GM18951 (cell line): ENCODE measurements at regions not wholly inside any gene's neighbourhood (a gene's known extent, or its start where the extent isn't known, plus 50 kb on each side); places are given as distances from the start of the nearest gene placed in this dataset.

Source experiments
- POLR2A ChIP-seq: IDR thresholded peaks from 4 replicates; pipeline ENCODE4 v1.6.1; 2011; ENCODE audit warnings: mild to moderate bottlenecking; ENCODE audit not compliant: insufficient read length, insufficient read depth; ENCODE audit errors: extremely low read depth
- in situ Hi-C: fragments of 300-500 bp; cut with MboI; formaldehyde crosslinking; loops from one replicate; pipeline ENCODE4 v1.12.0; 2022; ENCODE audit warnings: low sequenced_read_pairs, mixed read lengths, inconsistent platforms; ENCODE audit not compliant: unreplicated experiment

DNA sequence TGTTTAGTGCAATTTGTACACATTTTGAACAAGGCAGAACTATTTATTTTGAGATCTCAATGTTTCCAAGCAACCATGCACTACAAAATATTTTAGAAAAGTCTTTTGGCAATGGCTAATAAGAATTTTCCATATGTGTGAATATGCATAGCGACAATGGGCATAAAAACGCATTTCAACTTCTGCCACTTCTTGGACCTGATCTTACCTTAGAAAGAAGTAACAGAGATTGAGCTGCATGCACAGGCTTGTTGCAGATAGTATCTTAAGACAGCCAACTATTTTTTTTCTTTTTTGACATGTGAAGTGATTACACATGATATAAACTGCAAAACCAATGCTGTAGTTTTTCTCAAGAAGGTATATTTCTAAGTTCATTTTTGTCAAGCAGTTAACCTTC, 210.4 kb upstream of the PHACTR1 start:
- in situ Hi-C loops: no loop called here
- no peak for TF ChIP-seq POLR2A

DNA sequence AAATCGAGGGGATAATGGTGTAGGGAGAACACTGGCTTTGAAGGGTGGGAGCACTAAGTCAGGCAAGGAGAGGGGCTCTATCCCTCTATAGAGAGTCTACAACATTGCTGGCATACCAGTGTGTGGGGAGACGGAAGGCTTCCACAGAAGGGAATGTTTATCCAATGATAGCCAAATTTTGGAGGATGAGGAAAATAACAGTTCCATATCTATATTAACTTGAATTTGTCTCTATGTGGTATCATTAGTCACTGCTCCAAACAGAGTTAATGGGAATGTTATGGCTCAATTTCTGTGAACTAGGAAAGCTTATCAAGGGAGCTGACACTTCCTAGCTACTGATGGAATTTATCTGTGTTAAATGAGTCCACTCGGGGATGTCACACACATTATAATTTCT, 208.9 kb upstream of the PHACTR1 start:
- TF ChIP-seq POLR2A: no peak
- in situ Hi-C loops: no loop called here

DNA sequence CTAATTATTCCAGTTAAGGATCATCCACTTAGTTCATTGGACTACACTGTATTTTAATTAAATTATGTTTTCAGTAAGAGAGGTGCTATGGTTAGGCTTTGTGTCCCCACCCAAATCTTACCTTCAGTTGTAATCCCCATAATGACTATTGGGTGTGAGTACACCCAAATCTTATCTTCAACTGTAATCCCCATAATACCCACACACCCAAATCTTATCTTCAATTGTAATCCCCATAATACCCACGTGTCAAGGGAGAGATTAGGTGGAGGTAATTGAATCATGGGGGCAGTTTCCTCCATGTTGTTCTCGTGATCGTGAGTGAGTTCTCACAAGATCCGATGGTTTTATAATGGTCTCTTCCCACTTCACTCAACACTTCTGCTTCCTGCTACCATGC, 208.0 kb upstream of the PHACTR1 start:
- TF ChIP-seq POLR2A: no peak
- in situ Hi-C loops: no loop called here

DNA sequence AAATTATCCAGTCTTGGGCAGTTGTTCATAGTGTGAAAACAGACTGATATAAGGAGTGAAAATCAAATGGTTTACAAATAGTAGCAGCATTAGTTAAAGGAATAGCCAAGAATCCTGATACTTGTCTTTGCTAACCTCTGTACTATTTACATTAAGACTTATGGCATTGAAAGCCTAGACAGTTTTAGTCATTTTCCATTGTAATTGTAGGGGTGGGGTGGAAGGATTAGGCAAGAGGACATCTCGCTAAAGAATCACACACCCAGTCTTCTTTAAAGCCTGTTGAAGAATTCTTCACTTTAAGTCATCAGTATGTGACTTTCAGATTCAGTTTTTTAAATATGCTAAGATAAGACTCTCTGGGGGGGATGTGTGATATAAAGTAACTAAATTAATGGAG, 207.5 kb upstream of the PHACTR1 start:
- TF ChIP-seq POLR2A: no peak
- in situ Hi-C loops: no loop called here

DNA sequence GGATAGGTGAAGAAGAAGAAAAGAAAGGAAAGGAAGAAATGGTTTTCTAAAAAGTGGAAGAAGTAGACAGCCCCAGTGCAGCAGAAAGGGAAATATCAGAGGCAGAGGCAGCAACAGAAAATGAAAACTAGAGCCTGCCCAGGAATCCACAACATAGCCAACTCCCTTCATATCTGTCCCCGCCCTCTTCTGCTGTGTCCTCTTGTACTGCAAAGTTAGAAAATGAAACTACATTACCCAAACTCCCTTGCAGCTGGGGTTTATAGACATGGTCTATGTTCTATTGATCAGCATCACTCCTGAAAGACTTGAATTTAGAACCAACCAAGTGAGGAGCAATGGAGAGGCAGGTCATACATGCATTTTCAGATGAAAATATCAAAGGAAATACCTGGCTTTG, 200.5 kb upstream of the PHACTR1 start:
- in situ Hi-C loops: no loop called here
- no peak for TF ChIP-seq POLR2A

DNA sequence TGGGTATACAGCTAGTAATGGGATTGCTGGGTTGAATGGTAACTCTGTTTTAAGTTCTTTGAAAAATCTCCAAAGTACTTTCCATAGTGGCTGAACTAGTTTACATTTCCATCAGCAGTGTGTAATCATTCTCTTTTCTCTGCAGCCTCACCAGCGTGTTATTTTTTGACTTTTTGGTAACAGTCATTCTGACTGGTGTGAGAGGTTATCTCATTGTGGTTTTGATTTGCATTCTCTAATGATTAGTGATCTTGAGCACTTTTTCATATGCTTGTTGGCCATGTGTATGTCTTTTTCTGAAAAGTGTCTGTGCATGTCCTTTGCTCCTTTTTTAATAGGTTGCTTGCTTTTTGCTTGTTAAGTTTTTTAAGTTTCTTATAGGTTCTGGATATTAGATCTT, 194.2 kb upstream of the PHACTR1 start:
- no peak for TF ChIP-seq POLR2A
- in situ Hi-C loops: no loop called here

DNA sequence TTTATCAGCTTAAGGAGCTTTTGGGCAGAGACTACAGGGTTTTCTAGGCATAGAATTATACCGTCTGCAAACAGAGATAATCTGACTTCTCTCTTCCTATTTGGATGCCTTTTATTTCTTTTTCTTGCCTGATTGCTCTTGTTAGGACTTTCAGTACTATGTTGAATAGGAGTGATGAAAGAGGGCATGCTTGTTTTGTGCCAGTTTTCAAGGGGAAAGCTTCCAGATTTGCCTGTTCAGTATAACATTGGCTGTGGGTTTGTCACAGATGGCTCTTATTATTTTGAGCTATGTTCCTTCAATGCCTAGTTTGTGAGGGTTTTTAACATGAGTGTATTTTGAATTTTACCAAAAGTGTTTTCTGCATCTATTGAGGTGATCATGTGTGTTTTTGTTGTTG, 192.8 kb upstream of the PHACTR1 start:
- no peak for TF ChIP-seq POLR2A
- in situ Hi-C loops: no loop called here

DNA sequence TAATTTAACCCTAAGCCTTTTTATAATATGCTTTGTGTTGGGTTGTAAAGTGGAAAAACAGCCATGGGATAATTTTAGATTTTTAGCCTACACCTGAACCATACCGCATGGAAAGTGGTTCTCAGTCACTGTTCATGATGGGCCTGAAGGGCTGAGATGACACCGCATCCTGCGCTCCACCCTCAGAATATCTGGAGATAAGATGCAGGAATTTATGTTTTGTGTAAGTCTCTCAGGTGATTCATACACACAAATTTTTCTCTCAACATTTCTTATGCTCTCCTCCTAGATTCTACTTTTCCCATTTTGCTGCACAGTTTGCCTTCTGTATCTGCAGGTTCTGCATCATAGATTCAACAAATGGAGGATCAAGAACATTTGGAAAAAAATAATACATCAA, 191.3 kb upstream of the PHACTR1 start:
- TF ChIP-seq POLR2A: no peak
- in situ Hi-C loops: no loop called here

DNA sequence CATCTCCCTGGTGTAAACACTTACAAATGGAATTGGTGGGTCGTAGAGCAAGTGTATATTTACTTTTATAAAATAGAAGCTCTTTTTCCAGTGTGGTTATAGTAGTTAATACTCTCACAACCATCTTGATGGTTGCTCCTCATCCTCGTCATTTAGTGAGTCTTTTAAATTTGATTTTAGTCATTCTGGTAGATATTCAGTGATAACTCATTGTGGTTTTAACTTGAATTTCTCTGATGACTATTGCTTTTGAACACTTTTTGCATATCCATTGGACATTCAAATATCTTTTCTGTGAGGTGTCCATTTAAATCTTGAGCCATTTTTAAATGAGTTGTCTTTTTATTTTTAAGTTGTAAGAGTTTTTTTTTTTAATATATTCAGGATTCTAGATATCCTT, 189.2 kb upstream of the PHACTR1 start:
- in situ Hi-C loops: no loop called here
- no peak for TF ChIP-seq POLR2A

DNA sequence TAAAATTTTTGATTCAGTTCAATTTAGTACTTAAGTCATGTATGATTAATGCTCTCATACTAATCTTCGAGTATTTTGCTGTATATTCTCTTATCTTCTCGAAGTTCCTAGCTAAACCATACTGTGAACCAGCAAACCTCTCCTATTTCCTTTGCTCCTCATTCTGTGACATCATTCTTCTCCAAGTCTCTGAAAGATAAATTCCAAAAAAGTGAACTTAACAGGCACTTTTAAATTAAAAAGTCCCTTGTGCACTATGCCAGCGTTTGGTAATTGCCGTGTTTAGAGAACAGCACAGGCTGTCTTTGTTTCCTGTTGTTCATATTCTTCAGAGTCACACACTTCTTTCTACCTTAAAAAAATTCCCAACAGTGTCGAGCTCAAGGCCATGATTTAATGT, 188.4 kb upstream of the PHACTR1 start:
- no peak for TF ChIP-seq POLR2A
- in situ Hi-C loops: no loop called here

DNA sequence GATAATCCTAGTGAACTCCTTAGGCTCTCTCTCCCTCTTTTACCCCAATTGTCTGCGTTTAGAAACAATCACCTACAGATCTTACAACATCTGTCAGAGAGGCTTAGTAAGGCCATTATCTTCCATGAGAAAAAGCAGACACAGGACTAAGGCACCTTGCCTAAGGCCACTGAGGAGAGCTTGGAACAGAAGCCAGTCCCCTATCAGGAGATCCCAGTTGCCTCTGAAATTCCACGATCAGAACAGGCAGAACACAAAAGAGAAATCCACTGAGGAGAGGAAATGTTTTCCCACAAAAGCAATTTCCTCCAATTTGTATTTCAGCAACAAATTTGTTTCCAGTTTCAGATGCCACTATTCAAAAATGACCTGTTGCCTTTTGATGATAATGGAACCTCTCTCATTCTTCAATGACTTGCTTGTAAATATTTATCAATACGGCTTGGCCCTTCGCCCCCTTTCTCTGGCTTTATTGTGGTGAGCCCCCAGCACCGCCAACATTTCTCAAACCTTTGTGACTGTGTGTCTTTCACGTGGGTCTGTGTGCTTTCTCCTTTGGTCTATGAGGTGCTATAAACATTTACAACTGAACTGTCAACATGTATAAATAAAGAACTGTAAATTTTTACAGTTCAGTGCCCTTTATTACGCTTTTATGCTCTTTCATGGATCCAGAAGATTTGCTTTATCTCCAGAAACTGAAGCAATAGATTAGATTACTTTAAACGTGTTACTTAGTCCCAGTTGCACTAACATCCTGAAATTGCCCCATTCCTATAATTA, 187.8 kb upstream of the PHACTR1 start:
- no peak for TF ChIP-seq POLR2A
- in situ Hi-C loops: no loop called here

DNA sequence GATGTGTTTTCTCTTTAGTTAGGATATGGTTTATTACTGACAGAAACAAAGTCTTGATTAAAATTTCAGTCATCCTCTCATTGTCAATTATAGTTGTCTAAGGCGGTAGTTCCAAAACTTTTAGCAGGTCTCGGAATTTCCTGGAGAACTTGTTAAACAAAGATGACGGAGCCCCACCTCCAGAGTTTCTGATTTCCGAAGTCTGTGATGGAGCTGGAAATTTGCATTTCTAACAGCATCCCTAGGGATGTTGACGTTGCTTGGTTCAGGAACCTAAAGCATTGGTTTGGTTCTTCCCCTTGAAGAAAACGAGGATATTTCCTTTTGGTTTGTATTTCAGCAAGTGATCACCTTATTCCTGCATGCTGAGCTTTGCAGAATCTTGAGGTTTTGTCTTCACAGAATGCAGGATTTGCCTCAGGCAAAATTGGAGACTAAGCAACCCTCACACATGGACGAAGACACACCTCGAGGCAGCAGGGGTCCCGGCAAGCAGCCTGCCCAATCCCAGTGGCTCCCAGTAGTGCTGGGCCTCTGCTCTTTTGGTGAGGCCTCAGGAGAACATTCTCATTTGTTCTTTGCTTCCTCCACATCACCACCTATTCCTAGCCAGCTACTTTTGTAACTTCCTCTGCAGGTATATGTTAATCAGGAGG, 187.1 kb upstream of the PHACTR1 start:
- in situ Hi-C loops: no loop called here
- no peak for TF ChIP-seq POLR2A

DNA sequence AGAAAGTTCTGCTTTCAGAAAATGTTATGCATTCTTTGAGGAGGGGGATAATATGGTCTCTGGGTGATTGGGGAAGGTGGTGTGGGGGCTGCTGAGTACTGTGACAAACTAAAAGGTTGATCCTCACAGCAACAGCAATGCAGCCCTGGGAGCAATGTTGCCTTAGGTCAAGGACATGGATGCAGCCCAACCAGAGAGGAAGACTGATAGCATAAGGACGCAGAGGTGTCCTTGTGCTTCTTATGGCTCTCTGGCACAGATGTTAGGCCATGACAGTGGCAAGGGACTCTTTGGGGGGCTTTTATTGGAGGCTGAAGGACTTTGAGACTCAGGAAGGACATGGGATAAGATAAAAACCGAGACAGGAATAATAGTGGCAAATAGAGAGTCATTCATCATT, 186.2 kb upstream of the PHACTR1 start:
- TF ChIP-seq POLR2A: no peak
- in situ Hi-C loops: no loop called here

DNA sequence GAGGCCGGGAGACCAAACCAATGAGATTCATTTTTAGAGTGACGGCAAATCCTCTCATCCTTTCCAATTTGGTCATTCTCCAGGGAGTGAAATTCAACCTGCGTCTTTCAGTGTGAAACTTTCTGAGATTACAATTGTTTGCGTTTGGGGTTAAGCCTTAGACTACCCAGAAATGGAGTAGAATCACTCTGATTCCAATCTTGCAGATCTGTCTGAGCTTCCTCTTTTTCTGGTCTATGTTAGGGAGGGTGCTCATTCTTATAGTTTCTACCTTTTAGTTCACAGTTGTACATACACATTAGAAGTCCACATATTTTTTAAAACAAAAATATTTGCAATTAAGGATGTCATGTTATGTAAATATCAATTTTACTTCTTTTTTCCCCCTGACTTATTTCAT, 183.0 kb upstream of the PHACTR1 start:
- no peak for TF ChIP-seq POLR2A
- in situ Hi-C loops: no loop called here
